ENCODE measurements at regions not wholly inside any gene's neighbourhood (a gene's known extent, or its start where the extent isn't known, plus 50 kb on each side); places are given as distances from the start of the nearest gene placed in this dataset.

GRCh38 chr13:73703606-73704005 is 430.6 kb downstream of the KLF12 start:
- no peak for DNase-seq (ENCODE audit: low spot score)

- no peak for DNase-seq (ENCODE audit: low spot score)
Measured at GRCh38 chr13:73702419-73703071, 431.7 kb downstream of the KLF12 start.

- no peak for DNase-seq (ENCODE audit: low spot score)
Measured at GRCh38 chr13:73701160-73701559, 433.0 kb downstream of the KLF12 start.

- DNase-seq (ENCODE audit: low spot score) = no peak
Measured at GRCh38 chr13:73698859-73699258, 435.3 kb downstream of the KLF12 start.

GRCh38 chr13:73697166-73697565 is 437.0 kb downstream of the KLF12 start:
- DNase-seq (ENCODE audit: low spot score) = no peak

- no peak for DNase-seq (ENCODE audit: low spot score)
Measured at GRCh38 chr13:73696713-73697112, 437.5 kb downstream of the KLF12 start.

GRCh38 chr13:73696271-73696670 is 437.9 kb downstream of the KLF12 start:
- no peak for DNase-seq (ENCODE audit: low spot score)

GRCh38 chr13:73695325-73695724 is 438.9 kb downstream of the KLF12 start:
- DNase-seq (ENCODE audit: low spot score) = no peak

- no peak for DNase-seq (ENCODE audit: low spot score)
Measured at GRCh38 chr13:73693215-73693614, 441.0 kb downstream of the KLF12 start.

- DNase-seq (ENCODE audit: low spot score) = no peak
Measured at GRCh38 chr13:73691891-73692290, 442.3 kb downstream of the KLF12 start.

- DNase-seq (ENCODE audit: low spot score) = no peak
Measured at GRCh38 chr13:73687929-73688328, 446.3 kb downstream of the KLF12 start.

- DNase-seq (ENCODE audit: low spot score) = no peak
Measured at GRCh38 chr13:73687087-73687486, 447.1 kb downstream of the KLF12 start.

GRCh38 chr13:73684750-73685149 is 449.5 kb downstream of the KLF12 start:
- no peak for DNase-seq (ENCODE audit: low spot score)

GRCh38 chr13:73684286-73684685 is 449.9 kb downstream of the KLF12 start:
- DNase-seq (ENCODE audit: low spot score) = no peak

- no peak for DNase-seq (ENCODE audit: low spot score)
Measured at GRCh38 chr13:73683746-73684145, 450.5 kb downstream of the KLF12 start.

GRCh38 chr13:73681779-73682178 is 452.4 kb downstream of the KLF12 start:
- DNase-seq (ENCODE audit: low spot score) = no peak

- no peak for DNase-seq (ENCODE audit: low spot score)
Measured at GRCh38 chr13:73681015-73681414, 453.2 kb downstream of the KLF12 start.

- DNase-seq (ENCODE audit: low spot score) = no peak
Measured at GRCh38 chr13:73677048-73677601, 457.1 kb downstream of the KLF12 start.

GRCh38 chr13:73676550-73677047 is 457.6 kb downstream of the KLF12 start:
- no peak for DNase-seq (ENCODE audit: low spot score)

- no peak for DNase-seq (ENCODE audit: low spot score)
Measured at GRCh38 chr13:73675821-73676220, 458.4 kb downstream of the KLF12 start.

GRCh38 chr13:73674570-73674969 is 459.6 kb downstream of the KLF12 start:
- DNase-seq (ENCODE audit: low spot score) = no peak

- DNase-seq (ENCODE audit: low spot score) = no peak
Measured at GRCh38 chr13:73673931-73674330, 460.3 kb downstream of the KLF12 start.

- DNase-seq (ENCODE audit: low spot score) = no peak
Measured at GRCh38 chr13:73672492-73672891, 461.7 kb downstream of the KLF12 start.

- no peak for DNase-seq (ENCODE audit: low spot score)
Measured at GRCh38 chr13:73671732-73672131, 462.5 kb downstream of the KLF12 start.
